CD4-positive, alpha-beta T cell (primary cell): ENCODE measurements at regions not wholly inside any gene's neighbourhood (a gene's known extent, or its start where the extent isn't known, plus 50 kb on each side); places are given as distances from the start of the nearest gene placed in this dataset.
"Not testable (repeated sequence)": the region's sequence is repeated elsewhere in the genome, so short reads cannot be mapped to it uniquely, and the experiment has no call there.

Experiments
- ATAC-seq: fragments of 200-7000 bp; cut with Tn5 transposase; one replicate; pipeline ENCODE4 v1.10.0; 2022; ENCODE audit warnings: mild to moderate bottlenecking; ENCODE audit not compliant: poor library complexity
- CTCF ChIA-PET: fragments of 350-600 bp; sonication (Branson Sonifier 250); formaldehyde crosslinking; loops from one replicate; lab custom pipeline; 2021; ENCODE audit warnings: antibody characterized with exemption, inconsistent platforms; lab: Charles Lee
- POLR2A ChIA-PET: fragments of 350-600 bp; sonication (Branson Sonifier 250); formaldehyde crosslinking; loops from one replicate; lab custom pipeline; 2021; ENCODE audit warnings: antibody characterized with exemption, inconsistent platforms; lab: Charles Lee
- DNase-seq, 14 experiments: peaks; one replicate each; pipeline ENCODE4 v3.0.0-alpha.2; 2013 to 2020; ENCODE audit warnings: mixed read lengths in 2 of 14
- H3K27ac ChIP-seq, 2 donors: one replicate each; pipeline versions ENCODE4 v1.5.1 to v1.7.0; 2013; ENCODE audit warnings: low read length in 2 of 2, low read depth in 1 of 2, mild to moderate bottlenecking in 1 of 2
- H3K27me3 ChIP-seq, 2 experiments: 1 replicate in 1 of 2; 2 replicates in 1 of 2; pipeline versions ENCODE4 v1.6.1 to v1.7.0; 2013; ENCODE audit warnings: low read length in 2 of 2, control low read depth in 1 of 2, mild to moderate bottlenecking in 1 of 2, moderate library complexity in 1 of 2; ENCODE audit not compliant: insufficient read depth in 2 of 2, control insufficient read depth in 1 of 2
- H3K36me3 ChIP-seq: one replicate; pipeline ENCODE4 v1.6.1; 2013; ENCODE audit warnings: low read length, control low read depth; ENCODE audit not compliant: insufficient read depth
- H3K4me1 ChIP-seq: one replicate; pipeline ENCODE4 v1.6.1; 2013; ENCODE audit warnings: low read length, control low read depth; ENCODE audit not compliant: insufficient read depth
- H3K4me3 ChIP-seq: one replicate; pipeline ENCODE4 v1.5.1; 2013; ENCODE audit warnings: mild to moderate bottlenecking, low read length, moderate library complexity
- H3K9me3 ChIP-seq, 2 experiments: 1 replicate in 1 of 2; 2 replicates in 1 of 2; pipeline versions ENCODE4 v1.6.1 to v1.7.0; 2013; ENCODE audit warnings: low read length in 2 of 2, mild to moderate bottlenecking in 2 of 2, control low read depth in 1 of 2, moderate library complexity in 1 of 2; ENCODE audit not compliant: control insufficient read depth in 1 of 2, insufficient read depth in 1 of 2
- H3K27ac Mint-ChIP-seq: one replicate; pipeline ENCODE4 v1.8.0; 2020; ENCODE audit warnings: mixed read lengths
- H3K27me3 Mint-ChIP-seq: one replicate; pipeline ENCODE4 v1.8.0; 2021; ENCODE audit warnings: mixed read lengths
- H3K36me3 Mint-ChIP-seq: one replicate; pipeline ENCODE4 v1.8.0; 2021; ENCODE audit warnings: low read depth, mixed read lengths
- H3K4me1 Mint-ChIP-seq: one replicate; pipeline ENCODE4 v1.8.0; 2021; ENCODE audit warnings: low read depth, mixed read lengths
- H3K4me3 Mint-ChIP-seq: one replicate; pipeline ENCODE4 v1.8.0; 2020; ENCODE audit warnings: mild to moderate bottlenecking, mixed read lengths
- H3K9me3 Mint-ChIP-seq: one replicate; pipeline ENCODE4 v1.8.0; 2020; ENCODE audit warnings: mixed read lengths
- CTCF ChIP-seq: fragments of 200-600 bp; IDR thresholded peaks from one replicate; pipeline ENCODE4 v1.8.0; 2022; ENCODE audit warnings: antibody characterized with exemption, mild to moderate bottlenecking
- intact Hi-C, 2 experiments: fragments of 100-400 bp; cut with DNase I in 1 of 2; cut with micrococcal nuclease in 1 of 2; formaldehyde crosslinking; loops; one replicate each; pipeline versions ENCODE4 v1.15.1 to v1.9.0; 2023 to 2025; cut with DNase I, micrococcal nuclease

DNA sequence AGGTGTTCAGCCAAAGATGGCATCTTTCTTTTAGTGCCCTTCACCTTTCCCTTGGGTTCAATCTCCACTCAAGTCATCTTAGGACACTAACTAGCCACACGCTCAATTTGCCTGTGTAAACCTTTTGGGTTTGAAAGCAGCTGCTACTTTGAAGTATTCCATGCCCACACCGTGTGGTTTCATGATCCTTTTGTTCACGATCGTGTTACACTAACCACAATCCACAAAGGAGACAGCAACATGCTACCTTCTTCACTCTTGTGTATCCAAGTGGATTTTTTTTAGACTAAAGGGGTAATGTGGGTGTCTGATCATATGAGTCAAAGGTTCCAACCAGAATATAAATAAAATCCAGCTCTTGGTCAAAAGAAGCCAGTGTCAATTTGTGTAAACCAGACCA lies 122.7 kb upstream of the FAR2 start:
- Histone ChIP-seq H3K36me3 (no peaks in the 10 kb centered on the region), H3K4me1 (no peaks in the 10 kb centered on the region), H3K27me3 (no peaks in the 10 kb centered on the region), H3K4me3 (no peak overlapping the region), H3K27ac (no peak overlapping the region), H3K9me3 (no peaks in the 10 kb centered on the region)
- Mint-ChIP-seq H3K4me3 (no peak overlapping the region), H3K9me3 (no peaks in the 10 kb centered on the region), H3K4me1 (peaks cover 11% of the 10 kb centered on the region), H3K27me3 (peaks cover 14% of the 10 kb centered on the region), H3K36me3 (no peaks in the 10 kb centered on the region), H3K27ac (no peak overlapping the region)
- TF ChIP-seq CTCF = no peak
- ATAC-seq (no peak), DNase-seq (no peak)
- ChIA-PET CTCF (no interaction called here), POLR2A (no interaction called here)
- intact Hi-C loops = no loop called here

DNA sequence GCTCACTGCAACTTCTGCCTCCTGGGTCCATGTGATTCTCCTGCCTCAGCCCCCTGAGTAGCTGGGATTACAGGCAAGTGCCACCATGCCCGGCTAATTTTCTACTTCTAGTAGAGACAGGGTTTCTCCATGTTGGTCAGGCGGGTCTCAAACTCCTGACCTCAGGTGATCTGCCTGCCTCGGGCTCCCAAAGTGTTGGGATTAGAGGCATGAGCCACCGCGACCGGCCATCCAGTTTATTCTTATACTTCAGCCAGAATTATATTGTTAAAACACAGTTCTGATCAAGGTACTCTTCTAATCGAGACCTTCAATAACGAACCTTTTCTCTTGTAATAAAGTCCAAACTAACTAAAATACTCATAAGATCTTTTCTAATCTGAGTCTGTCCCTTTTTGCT lies 119.6 kb upstream of the FAR2 start:
- CTCF ChIA-PET, H3K9me3 ChIP-seq, H3K36me3 Mint-ChIP-seq, DNase-seq, H3K27ac Mint-ChIP-seq, H3K27ac ChIP-seq, H3K4me3 Mint-ChIP-seq, H3K36me3 ChIP-seq, POLR2A ChIA-PET, H3K4me1 ChIP-seq, H3K9me3 Mint-ChIP-seq, H3K27me3 ChIP-seq, intact Hi-C loops, H3K4me3 ChIP-seq, ATAC-seq: not testable (repeated sequence)
- Mint-ChIP-seq H3K27me3 (peaks cover 20% of the 10 kb centered on the region), H3K4me1 (peaks cover 11% of the 10 kb centered on the region)

- Histone ChIP-seq H3K4me1 (no peaks in the 10 kb centered on the region), H3K27me3 (no peaks in the 10 kb centered on the region), H3K4me3 (no peak overlapping the region), H3K36me3 (no peaks in the 10 kb centered on the region), H3K9me3 (no peaks in the 10 kb centered on the region), H3K27ac (no peak overlapping the region)
- no peaks in the 10 kb centered on the region for H3K9me3 Mint-ChIP-seq
- TF ChIP-seq CTCF = no peak
- intact Hi-C loops = no loop called here
- no peak overlapping the region for H3K27ac Mint-ChIP-seq
- no peaks in the 10 kb centered on the region for H3K36me3 Mint-ChIP-seq
- peaks cover 24% of the 10 kb centered on the region for H3K27me3 Mint-ChIP-seq
- H3K4me3 Mint-ChIP-seq = no peak overlapping the region
- ChIA-PET POLR2A (no interaction called here), CTCF (no interaction called here)
- ATAC-seq (no peak), DNase-seq (no peak)
- peaks cover 11% of the 10 kb centered on the region for H3K4me1 Mint-ChIP-seq
Observed at GRCh38 chr12:29030006-29030405, 119.1 kb upstream of the FAR2 start.

GRCh38 chr12:29032446-29032845 lies 116.6 kb upstream of the FAR2 start:
- CTCF ChIA-PET = no interaction called here
- TF ChIP-seq CTCF = no peak
- H3K4me3 Mint-ChIP-seq = no peak overlapping the region

More at GRCh38 chr12:29032446-29032845, 116.6 kb upstream of the FAR2 start:
- no peak overlapping the region for H3K27ac Mint-ChIP-seq
- no peaks in the 10 kb centered on the region for H3K36me3 Mint-ChIP-seq
- peaks cover 33% of the 10 kb centered on the region for H3K27me3 Mint-ChIP-seq
- DNase-seq (no peak), ATAC-seq (no peak)
- POLR2A ChIA-PET = no interaction called here
- Histone ChIP-seq H3K36me3 (no peaks in the 10 kb centered on the region), H3K9me3 (no peaks in the 10 kb centered on the region), H3K4me1 (no peaks in the 10 kb centered on the region), H3K27me3 (no peaks in the 10 kb centered on the region), H3K27ac (no peak overlapping the region), H3K4me3 (no peak overlapping the region)
- no peaks in the 10 kb centered on the region for H3K9me3 Mint-ChIP-seq
- H3K4me1 Mint-ChIP-seq = no peaks in the 10 kb centered on the region
- intact Hi-C loops = no loop called here
